Germinal center (tissue), 1 donor: ENCODE measurements at regions not wholly inside any gene's neighbourhood (a gene's known extent, or its start where the extent isn't known, plus 50 kb on each side); places are given as distances from the start of the nearest gene placed in this dataset.

Experiments
- DNase-seq: peaks from one replicate; pipeline ENCODE4 v3.0.0; 2012; ENCODE audit warnings: mixed read lengths, low spot score

DNA sequence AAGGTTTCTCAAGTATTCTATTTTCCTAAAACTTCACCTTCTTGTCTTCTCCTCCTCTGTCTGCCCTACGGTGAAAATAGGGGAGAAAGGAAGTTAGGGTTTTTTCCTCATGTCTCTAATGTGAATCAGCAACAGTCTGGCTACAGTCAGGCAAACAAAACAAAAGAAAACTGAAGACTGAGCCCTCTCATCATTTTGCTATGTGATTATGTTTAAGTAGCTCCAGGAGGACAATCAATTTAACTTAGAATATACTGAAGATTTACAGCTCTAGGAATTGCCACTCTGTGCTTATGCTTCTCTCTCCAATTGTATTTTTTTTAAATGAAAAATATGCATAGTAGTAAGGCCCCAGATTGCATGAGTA lies 316.2 kb downstream of the GPAT3 start:
- no peak for DNase-seq

DNA sequence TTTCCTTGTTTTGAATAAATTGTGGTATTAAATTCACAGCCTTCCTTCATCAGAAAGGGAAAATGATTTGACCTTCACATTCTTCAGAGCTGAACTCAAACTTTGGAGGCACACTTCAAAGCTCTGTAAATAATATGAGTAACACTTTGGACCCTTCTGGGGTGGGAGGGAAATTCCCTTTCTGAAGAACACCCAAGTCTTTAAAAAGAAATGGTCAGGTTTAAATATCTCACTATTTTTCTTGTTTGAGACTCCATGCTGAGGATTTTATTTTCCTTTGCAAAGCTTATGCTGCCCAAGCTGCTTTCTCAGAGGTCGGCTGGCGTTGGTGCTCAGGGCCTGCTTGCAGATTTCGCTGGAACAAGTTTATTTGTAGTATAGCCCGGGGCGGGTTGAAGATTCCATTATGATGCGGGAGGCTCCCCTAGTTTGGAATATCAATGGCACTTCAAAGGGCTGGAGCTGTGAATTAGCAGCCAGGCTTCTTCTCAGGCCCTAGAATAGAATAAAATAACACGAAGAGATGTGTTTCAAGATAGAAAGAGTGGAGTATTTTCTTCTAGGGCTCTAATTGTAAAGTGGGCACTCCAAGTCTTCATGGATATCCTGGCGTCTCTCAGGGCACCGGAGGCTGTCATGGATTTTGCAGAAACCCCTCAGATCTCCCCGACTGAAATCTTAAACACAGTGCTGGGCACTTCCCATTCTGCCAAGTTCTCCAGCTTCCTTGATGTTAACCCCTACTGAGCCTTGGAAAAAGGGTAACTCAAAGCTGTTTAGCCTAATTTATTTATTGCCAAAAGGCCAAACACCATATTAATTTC lies 315.6 kb downstream of the GPAT3 start:
- DNase-seq: no peak

DNA sequence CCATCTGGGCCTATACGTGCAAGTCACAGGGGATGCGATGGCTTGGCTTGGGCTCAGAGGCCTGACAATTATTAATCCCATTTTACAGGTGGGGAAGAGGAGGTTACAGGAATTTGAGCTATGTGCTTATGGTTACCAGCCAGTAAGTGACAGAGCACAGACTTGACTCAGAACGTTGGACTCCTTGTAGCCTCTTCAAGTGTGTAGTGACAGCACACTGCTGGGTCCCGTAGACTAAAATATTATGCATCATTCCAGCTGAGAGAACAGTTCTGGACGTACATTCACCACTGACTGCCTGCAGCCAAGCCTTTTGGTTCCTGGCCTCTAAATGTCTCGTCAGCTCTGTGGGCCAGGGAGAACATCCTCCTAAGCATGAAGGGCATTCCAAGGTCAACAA lies 314.5 kb downstream of the GPAT3 start:
- DNase-seq: no peak

DNA sequence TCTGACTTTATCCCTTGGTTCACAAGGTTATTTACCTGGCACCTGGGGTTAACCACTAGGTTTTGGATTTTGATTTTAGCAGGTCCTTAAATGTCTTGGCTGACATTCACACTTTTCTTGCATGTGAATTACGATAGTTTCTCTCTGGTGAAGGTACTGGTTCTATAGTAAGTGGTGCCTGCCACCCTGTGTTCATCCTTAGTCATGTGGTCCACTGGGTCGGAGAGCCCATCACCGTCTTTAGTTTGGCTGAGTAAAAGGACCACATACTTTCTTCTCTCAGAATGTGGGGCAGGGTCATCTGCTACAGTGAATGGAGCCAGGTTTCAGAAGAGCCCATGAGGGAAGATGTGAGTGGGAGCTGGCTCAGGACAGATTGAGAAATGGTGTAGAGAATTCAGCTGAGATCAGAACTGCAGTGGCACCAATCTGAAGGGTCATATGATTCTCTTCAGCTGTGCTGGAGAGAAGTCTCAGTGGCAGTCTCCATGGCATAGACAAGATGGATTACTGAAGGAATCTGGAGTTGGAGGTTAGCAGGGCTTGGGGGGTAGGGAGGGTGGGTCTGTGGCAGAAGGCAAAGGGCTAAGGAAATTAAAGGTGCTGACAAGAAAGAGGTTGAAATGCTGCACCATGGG lies 310.4 kb downstream of the GPAT3 start:
- DNase-seq: no peak

DNA sequence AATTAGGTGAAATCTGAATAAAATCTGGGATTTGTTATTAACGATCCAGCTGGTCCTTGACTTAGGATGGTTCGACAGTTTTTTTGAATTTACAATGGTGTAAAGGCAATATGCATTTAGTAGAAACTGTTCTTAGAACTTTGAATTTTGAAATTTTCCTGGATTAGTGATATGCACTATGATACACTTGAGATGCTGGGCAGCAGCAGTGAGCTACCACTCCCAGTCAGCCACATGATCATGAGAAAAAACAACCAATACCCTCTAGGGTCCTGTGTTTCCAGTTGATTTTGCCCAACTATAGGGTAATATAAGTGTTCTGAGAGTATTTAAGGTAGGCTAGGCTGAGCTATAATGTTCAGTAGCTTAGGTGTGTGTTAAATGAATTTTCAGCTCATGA lies 303.7 kb downstream of the GPAT3 start:
- no peak for DNase-seq

DNA sequence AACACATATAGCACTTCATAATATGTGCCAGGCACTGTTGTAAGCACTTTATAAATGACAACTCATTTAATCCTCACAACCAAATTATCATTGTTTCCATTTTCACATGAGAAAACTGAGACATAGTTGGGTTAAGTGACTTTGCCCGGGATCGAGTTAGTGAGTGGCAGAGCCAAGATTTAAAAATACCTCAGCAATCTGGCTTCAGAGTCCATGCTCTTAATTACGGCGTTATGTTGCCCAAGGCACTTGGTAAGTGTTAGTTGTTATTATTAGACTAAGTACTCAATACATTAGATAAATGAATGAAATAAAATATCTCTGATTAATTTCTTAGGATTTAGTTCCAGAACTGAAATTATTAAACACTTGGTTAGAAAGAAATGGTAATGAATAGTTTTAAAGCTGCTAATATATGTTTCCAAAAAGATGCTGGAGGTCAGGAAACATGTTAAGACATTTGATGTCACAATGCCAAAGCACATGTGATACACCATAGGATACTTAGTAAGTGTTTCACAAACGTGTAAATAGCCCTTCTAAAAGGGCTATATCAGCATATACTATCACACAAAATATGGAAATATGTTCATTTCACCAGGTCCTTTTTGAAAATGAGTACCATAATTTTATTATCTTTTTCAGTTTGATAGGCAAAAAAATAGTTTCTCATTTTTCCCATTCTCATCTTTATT lies 301.9 kb downstream of the GPAT3 start:
- DNase-seq: no peak

DNA sequence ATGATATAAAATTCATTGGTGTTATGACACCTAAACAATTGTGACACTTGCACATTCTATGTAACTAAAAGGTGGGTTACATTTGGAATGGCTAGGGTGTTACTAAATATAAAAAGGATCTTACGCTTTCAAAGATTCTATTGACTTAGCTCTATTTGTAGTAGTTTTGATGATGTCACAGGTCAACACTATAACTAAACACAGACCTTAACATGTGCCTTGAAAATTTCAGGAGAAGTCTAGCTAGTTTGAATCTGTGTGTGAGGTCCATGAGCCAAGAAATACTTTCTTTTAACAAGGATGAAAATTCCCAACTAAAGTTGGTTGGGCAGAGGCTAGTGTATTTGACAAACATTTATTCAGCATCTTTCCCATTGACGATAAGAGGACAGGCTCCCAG lies 298.0 kb downstream of the GPAT3 start:
- DNase-seq: no peak

DNA sequence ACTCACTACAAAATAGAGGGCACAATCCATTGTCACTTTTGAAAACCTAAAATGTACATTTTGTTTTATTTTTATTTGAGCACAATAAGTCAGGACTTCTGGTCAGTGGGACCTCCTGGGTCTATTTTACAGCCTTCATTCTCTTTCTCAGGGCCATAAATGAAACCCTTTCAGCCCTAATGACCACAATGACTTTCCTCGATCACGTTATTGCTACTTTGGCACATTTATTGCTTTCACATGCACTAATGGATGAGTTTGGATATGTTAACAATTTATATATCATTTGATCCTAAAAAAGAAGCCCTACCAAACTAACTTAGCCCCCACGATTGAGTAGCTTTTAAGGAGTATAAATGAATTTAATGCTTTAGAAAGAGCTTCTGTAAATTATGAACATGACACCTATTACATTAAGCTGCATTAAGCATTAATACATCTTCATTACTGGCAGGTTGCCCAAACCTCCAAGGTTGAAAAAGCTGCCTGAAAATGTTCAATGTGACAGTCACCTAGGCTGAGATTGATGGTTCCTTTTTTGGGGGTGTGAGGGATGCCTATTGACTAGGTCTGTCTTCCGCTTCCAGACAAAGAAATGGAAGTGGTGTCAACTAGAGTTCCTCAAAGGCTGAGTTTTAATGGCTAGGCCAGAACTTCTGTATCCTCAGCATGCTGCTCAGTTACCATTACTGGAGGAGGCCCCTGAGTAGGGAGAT lies 296.4 kb downstream of the GPAT3 start:
- DNase-seq: no peak

DNA sequence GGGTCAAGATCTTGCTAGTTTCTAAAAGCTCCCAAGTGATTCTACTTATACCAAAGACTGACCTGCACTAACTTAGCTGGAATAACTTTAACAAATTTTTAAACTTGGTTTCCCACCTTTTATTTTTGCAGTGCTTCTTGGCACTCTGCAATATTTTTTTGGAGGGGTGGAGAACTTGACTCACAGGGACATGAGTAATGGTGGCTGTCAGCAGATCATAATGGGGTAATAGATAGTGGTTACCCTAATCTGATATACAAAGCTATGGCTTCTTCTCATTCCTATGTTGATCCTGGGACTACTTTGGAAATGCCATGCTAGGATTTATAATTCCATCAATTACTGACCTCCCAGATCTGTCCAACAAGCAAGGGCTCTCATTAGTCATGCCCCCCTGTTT lies 295.7 kb downstream of the GPAT3 start:
- no peak for DNase-seq

DNA sequence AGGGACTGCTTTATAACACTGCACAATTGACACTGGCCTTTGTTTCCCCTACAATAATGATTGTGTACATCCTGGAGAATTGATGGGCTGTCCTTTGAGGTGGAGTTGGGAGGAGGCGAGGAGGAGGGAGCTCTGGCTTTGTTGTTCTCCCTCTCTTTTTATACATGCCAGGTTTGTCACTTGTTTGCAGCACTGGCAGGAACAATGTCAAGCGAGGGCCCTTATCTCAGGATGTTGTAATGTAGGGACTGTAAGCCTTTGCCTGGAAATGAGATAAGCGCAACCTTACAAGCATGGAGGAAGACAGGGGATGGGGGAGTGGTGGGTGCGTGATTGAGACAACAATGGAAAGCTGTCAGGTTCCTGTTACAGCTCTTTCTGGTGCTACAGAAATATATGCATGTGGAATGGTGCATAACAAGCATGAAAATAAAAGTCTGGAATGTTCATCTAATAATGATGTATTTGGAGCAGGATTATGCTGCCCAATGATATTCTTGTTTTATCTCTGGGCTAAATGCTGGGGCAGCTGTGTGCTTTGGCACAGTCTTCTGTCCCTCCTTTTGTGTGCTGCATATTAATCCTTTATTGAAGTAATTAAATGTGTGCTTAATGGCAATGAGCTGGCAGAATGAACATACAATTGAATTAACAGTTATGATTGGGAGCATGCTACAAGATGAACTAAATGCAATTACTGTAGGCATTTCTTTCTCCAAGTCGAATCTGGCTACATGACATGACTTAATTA lies 294.4 kb downstream of the GPAT3 start:
- no peak for DNase-seq

DNA sequence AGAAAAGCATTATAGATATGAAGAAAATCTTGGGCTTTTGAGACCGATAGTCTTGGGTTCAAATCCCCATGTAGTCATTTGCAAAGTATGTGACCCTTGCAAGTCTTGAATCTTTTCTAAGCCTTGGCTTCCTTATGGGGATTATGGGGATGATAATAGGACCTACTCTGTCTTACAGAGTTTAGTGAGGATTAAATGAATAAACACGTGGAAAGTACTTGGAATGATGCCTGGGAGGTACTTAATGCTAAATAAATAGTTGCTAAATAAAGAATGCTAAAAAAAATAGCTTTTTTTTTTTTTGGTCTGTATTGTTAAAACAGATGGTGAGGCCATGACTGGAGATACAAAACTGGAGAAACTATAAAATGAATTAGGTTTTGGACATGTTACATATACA lies 292.7 kb downstream of the GPAT3 start:
- no peak for DNase-seq

DNA sequence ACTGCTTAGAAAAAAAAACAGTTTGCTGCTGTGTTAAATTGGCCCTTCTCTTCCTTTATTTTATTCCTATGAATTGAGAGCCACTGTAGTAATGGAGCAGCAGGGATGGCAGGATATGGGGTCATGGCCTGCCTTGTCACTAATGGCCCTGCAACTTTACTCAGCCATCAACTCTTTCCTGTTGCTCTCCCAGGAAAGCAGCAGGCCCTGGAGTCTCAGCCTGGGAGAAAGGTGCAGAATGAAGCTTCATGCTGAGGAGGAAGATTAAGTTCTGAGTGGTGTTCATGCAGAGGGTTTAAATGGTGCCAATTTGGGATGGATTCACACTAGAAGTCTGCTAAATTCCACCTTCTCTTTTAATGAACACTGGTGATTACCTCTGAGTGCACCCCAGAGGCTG lies 285.6 kb downstream of the GPAT3 start:
- no peak for DNase-seq

DNA sequence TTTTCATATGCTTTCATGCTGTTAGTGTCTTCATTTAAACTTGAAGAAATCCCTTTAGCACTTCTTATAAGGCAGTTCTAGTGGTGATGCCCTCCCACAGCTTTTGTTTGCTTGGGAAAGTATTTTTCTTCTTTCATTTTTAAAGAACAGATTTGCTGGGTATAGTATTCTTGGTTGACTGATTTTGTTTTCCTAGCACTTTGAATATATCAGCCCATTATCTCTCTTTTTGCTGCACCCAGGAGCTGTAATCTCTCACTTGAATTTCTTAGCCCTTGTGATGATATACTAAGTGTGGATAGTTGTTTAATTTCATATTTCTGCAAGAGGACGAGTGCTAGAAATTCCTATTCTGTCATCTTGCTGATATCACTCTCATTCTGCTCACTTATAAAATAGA lies 283.7 kb downstream of the GPAT3 start:
- DNase-seq: no peak

DNA sequence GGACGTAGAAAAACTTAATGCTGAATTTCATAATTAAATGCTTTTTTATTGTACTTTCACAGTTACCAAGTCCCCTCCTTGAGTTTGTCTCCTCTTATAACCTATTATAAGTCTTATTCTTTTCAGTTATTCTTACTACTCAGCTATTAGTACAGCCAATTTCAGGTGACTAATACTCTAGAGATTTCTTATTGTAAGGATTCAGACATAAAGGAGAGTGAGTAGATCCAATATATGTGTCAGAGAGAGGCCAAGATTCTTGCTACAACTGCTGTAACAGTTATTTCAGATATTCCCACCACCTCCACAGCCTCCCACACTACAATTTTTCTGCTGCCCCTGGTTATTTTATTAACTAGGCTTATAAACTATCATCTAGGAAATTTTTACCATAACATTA lies 274.5 kb downstream of the GPAT3 start:
- no peak for DNase-seq

DNA sequence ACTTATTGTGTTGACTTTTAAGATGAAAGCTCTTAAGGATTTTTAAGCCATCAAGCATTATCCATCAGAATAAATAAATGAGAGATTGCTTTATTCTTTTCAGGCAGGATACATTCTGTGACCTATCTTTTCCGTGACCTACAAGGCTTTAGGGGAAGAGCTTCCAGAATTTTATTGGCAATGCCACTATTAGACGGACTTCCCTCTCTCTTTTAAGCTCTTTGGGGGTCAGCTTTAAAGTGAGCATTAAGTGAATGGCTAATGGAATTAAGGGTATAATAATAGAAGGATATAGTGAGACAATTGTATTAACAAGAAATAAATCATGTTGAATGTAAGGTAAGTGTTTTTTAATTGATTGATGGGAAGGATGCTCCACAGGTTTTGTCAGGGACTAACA lies 273.7 kb downstream of the GPAT3 start:
- no peak for DNase-seq

DNA sequence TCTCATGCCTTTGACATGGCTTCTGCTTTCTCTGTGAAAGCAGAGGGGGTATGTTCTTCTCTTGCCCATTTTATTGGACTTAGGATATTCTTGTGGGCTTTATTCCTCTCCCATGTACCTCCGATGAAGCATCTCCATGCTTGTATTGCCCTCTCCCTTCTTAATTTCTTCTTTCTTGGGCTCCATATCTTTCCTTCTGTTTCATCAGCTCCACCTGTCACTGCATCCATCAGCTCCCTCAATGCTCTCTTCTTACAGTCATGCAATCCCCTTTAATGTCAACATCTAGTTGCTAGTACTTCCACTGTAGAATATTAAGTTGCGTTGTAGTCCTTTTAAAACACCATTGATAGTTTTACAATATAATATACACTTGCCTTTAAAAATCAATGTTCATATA lies 257.6 kb downstream of the GPAT3 start:
- no peak for DNase-seq

DNA sequence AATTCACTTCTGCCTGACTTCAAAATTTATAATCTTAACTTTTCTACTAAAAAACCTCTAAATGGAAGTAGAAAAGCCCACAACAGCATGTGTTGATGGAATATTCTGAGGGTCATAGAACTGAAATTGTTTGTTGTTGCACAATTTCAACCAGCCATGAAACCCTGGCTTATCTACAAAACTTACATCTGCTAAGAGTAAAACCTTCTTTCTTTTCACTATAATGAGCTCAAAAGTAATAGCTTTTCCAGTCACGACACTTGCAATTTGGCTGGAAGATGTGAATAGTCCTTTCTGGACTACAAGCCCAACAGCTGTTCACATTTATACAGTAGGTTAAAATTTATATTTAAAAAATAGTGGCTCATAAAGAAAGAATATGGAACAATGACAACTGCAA lies 250.0 kb downstream of the GPAT3 start:
- DNase-seq: no peak

DNA sequence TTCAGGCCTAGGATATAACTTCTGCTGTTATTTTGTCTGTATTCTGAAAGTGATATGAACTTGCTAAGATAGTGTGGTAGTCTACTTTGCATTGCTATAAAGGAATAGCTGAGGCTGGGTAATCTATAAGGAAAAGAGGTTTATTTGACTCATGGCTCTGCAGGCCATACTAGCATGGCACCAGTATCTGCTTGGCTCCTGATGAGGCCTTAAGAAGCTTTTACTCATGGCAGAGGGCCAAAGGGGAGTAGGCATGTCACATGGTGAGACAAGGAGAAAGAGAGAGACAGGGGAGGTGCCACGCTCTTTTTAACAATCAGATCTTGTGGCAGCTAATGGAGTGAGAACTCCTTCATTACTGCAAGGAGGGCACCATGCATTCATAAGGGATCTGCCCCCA lies 247.3 kb downstream of the GPAT3 start:
- no peak for DNase-seq

DNA sequence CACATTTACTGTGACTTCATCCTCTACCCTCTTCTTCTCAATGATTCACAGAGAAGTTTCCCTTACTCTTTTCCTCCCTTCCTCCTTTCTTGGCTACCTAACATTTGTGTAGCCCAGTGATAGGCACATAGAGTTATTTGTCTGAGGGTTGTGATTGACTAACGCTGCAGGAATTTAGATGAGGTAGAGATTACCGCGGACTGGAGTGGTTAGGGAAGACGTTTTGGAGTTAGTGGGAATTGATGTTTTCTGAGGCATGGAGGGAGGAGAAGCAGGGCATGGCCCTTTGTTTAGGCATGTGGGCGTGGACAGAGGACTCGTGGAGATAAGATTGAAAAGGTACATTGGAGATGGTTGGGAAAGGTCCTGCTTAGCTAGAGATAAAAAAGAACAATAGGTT lies 246.7 kb downstream of the GPAT3 start:
- no peak for DNase-seq

DNA sequence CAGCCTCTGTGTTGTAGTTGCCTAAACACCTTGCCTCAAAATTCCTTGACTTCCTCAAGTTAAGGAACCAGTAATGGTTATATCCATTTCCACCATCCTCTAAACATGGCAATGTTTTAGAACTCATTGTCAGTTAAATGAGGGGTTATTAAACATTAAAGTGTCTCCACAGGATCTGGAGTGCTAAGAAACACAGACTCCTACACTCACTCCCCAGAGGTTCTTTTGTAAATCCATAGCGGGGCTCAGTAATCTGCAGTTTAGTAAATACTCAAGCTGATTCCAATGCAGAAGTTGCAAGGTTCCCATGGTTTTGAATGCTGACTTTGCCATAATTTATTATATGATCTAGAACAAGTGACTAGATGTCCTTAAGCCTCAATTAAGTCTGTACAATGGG lies 245.5 kb downstream of the GPAT3 start:
- no peak for DNase-seq

DNA sequence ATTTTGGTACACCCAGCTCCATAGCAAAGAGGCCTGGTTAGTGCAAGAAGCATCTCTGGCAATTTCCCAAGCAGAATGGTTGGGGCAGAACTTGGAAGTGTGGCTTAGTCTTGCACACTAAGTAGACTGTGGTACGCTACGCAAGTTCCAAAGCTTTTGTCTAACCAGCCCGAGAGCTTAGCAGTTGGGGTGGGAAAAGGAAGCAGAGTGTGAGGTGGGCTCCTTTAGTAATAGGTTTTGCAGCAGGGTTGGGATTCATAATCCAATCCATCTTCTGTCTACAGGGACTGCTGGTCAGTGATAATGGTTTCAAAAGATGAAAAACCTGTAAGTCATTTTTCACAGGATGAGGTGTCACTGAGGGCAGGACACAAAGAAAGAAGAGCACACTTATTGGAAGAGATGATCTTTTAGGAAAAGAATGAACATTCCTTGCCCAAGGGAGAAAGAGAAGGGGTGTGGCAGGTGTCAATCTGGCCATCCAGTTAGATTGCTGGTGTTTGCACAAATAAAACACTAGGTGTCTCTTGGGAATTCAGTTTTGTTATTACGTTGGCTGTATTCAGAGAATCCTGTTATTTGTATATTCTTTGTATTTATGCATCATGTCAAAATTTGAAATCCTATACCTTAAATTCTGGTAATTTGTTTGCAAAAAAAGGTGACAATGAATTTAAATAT lies 244.3 kb downstream of the GPAT3 start:
- no peak for DNase-seq
